Gastrocnemius medialis (tissue), 4 donors: ENCODE measurements at regions not wholly inside any gene's neighbourhood (a gene's known extent, or its start where the extent isn't known, plus 50 kb on each side); places are given as distances from the start of the nearest gene placed in this dataset.

Experiments
- ATAC-seq, 2 donors: fragments of 150-250 bp; one replicate each; pipeline ENCODE4 v1.9.1; 2016
- DNase-seq, 2 donors: peaks; one replicate each; pipeline ENCODE4 v3.0.0-alpha.2; 2019
- H3K27ac ChIP-seq, 4 donors: fragments of 200-600 bp; sonication (generic); 1 replicate in 1 of 4; 2 replicates in 3 of 4; pipeline ENCODE4 v1.5.1; 2016 to 2018; ENCODE audit warnings: mild to moderate bottlenecking in 2 of 4, moderate library complexity in 1 of 4
- H3K27me3 ChIP-seq, 3 donors: fragments of 200-600 bp; sonication (generic) in 2 of 3; 1 replicate in 1 of 3; 2 replicates in 2 of 3; pipeline versions ENCODE4 v1.5.1 to v1.6.0; 2016 to 2019; ENCODE audit warnings: mild to moderate bottlenecking in 1 of 3, moderate library complexity in 1 of 3
- H3K36me3 ChIP-seq, 2 donors: fragments of 200-600 bp; sonication (generic) in 1 of 2; one replicate each; pipeline ENCODE4 v1.5.1; 2017 to 2018
- H3K4me1 ChIP-seq, 2 donors: fragments of 200-600 bp; sonication (generic) in 1 of 2; one replicate each; pipeline ENCODE4 v1.5.1; 2016 to 2017; ENCODE audit warnings: mild to moderate bottlenecking in 2 of 2
- H3K4me3 ChIP-seq, 4 donors: fragments of 200-600 bp; sonication (generic) in 3 of 4; 1 replicate in 1 of 4; 2 replicates in 3 of 4; pipeline ENCODE4 v1.5.1; 2016 to 2019; ENCODE audit warnings: mild to moderate bottlenecking in 2 of 4
- H3K9me3 ChIP-seq, 3 donors: fragments of 200-600 bp; sonication (generic) in 2 of 3; 1 replicate in 1 of 3; 2 replicates in 2 of 3; pipeline ENCODE4 v1.5.1; 2016 to 2019
- POLR2A ChIP-seq, 2 donors: fragments of 450-650 bp; IDR thresholded peaks; one replicate each; pipeline ENCODE4 v1.6.1; 2017; ENCODE audit warnings: antibody characterized with exemption in 2 of 2, mild to moderate bottlenecking in 2 of 2, moderate library complexity in 2 of 2
- in situ Hi-C, 4 donors: fragments of 200-750 bp; cut with MboI; loops; one replicate each; pipeline versions ENCODE4 v1.15.0 to v1.8.0; 2017; ENCODE audit warnings: low sequenced_read_pairs in 4 of 4
- intact Hi-C: fragments of 100-400 bp; cut with DNase I; formaldehyde crosslinking; loops from one replicate; pipeline ENCODE4 v1.15.1; 2023; ENCODE audit warnings: low total_unique reads
- TF ChIP-seq, protein P1 (sequence below), 5 experiments: fragments of 450-650 bp in 3 of 5; fragments of 200-600 bp in 2 of 5; sonication (generic) in 2 of 5; IDR thresholded peaks in 4 of 5; conservative IDR thresholded peaks in 1 of 5; 1 replicate in 4 of 5; 2 replicates in 1 of 5; pipeline ENCODE4 v1.5.1; 2016 to 2019; ENCODE audit warnings: antibody characterized with exemption in 5 of 5, mild to moderate bottlenecking in 3 of 5, moderate library complexity in 3 of 5

DNA sequence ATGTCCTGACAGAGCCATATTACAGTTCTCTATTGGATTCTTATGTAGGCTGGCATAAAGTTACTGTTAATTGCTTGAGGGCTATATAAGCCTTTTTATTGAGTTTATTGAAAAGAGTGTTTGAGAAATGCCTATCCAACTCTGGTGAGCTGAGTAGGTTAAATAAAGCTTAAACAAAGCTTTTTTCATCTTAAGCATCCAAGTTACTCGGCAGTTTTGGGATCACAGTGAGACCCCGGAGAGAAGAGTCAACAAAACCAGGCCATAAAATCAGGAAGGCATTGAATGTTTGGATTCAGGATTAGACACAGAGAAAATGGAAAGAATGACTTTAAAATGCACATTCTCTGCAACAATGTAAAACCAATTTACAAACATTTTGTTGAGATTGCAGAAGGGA, 588.5 kb downstream of the DACH1 start:
- Histone ChIP-seq H3K27ac (no peak overlapping the region), H3K27me3 (no peaks in the 10 kb centered on the region), H3K9me3 (no peaks in the 10 kb centered on the region), H3K36me3 (no peaks in the 10 kb centered on the region), H3K4me3 (no peak overlapping the region), H3K4me1 (no peaks in the 10 kb centered on the region)
- DNase-seq (no peak), ATAC-seq (no peak)
- TF ChIP-seq, protein P1, sequence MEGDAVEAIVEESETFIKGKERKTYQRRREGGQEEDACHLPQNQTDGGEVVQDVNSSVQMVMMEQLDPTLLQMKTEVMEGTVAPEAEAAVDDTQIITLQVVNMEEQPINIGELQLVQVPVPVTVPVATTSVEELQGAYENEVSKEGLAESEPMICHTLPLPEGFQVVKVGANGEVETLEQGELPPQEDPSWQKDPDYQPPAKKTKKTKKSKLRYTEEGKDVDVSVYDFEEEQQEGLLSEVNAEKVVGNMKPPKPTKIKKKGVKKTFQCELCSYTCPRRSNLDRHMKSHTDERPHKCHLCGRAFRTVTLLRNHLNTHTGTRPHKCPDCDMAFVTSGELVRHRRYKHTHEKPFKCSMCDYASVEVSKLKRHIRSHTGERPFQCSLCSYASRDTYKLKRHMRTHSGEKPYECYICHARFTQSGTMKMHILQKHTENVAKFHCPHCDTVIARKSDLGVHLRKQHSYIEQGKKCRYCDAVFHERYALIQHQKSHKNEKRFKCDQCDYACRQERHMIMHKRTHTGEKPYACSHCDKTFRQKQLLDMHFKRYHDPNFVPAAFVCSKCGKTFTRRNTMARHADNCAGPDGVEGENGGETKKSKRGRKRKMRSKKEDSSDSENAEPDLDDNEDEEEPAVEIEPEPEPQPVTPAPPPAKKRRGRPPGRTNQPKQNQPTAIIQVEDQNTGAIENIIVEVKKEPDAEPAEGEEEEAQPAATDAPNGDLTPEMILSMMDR (IDR thresholded peaks at IDR 0.05 in 4 of 5, conservative IDR thresholded peaks at IDR 0.05 in 1 of 5), result no peak
- no peak for TF ChIP-seq POLR2A (IDR thresholded peaks at IDR 0.05)
- intact Hi-C loops, result no loop called here
- in situ Hi-C loops, result loop anchor here in 2 of 4 donors (25.0 kb wide), 1 partner anchor 609 kb away; no protein-coding TSS in a partner anchor

DNA sequence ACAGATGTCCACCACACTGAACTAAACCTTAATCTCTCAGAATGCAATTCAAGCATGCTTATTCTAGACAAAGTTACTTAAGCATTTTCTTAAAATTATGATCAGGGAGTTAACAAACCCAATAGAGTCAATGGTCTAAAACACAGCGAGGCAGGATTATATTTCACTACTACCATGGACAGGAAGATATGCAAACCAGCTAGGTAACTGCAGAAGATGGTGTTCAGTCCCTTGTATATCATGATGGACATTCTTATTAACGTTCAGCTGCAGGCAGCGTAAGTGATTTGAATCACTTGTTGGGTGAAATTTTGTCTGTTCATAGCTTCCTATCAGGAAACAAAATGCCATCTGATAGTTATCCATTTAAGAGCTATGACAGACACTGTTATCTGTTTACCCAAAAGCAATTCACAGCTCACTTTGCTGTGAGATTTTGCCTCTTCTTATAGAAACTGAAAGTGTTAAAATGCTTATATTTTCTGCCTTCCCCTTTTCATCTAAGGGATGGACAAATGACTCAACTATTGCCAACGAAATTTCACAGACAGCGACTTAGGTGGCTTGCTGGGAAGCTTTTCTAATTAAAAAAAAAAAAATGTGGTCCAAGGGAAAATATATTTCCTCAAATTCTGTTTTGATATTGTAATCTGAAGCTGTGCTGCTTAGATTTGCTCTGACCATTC, 591.9 kb downstream of the DACH1 start:
- no peaks in the 10 kb centered on the region for H3K9me3 ChIP-seq
- ATAC-seq (no peak), DNase-seq (no peak)
- no peaks in the 10 kb centered on the region for H3K27me3 ChIP-seq
- no peaks in the 10 kb centered on the region for H3K36me3 ChIP-seq
- no peak overlapping the region for H3K27ac ChIP-seq
- in situ Hi-C loops (loop anchor here in 2 of 4 donors (25.0 kb wide), 1 partner anchor 612 kb away; no protein-coding TSS in a partner anchor), intact Hi-C loops (no loop called here)
- H3K4me1 ChIP-seq, result no peaks in the 10 kb centered on the region
- no peak for TF ChIP-seq POLR2A (IDR thresholded peaks at IDR 0.05)
- TF ChIP-seq, protein P1 (IDR thresholded peaks at IDR 0.05 in 4 of 5, conservative IDR thresholded peaks at IDR 0.05 in 1 of 5), result no peak
- no peak overlapping the region for H3K4me3 ChIP-seq

DNA sequence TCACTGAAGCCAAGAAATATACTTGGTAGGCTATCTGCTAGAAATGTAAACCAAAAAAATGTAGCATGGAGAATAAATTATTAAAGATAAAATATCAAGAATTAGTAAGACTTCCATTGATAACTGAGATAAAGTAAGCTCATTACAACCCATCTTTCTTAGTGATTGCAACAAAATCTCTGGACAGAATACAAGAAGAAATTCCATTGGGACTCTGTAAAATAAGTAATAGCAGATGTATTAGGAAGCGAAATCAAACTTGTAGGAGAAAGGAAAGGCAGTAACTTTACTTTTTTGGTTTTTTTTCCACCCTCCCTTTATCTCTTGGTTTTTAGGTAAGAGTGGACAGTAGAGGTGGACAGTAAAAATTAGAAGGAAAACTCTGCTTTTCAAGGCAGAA, 605.7 kb downstream of the DACH1 start:
- ATAC-seq, result no peak
- Histone ChIP-seq H3K27ac (no peak overlapping the region), H3K4me1 (no peaks in the 10 kb centered on the region), H3K27me3 (no peaks in the 10 kb centered on the region), H3K9me3 (no peaks in the 10 kb centered on the region), H3K36me3 (no peaks in the 10 kb centered on the region), H3K4me3 (no peak overlapping the region)
- no peak for TF ChIP-seq POLR2A (IDR thresholded peaks at IDR 0.05)
- TF ChIP-seq, protein P1 (IDR thresholded peaks at IDR 0.05 in 4 of 5, conservative IDR thresholded peaks at IDR 0.05 in 1 of 5), result no peak
- DNase-seq, result no peak
- in situ Hi-C loops (no loop called here), intact Hi-C loops (no loop called here)

DNA sequence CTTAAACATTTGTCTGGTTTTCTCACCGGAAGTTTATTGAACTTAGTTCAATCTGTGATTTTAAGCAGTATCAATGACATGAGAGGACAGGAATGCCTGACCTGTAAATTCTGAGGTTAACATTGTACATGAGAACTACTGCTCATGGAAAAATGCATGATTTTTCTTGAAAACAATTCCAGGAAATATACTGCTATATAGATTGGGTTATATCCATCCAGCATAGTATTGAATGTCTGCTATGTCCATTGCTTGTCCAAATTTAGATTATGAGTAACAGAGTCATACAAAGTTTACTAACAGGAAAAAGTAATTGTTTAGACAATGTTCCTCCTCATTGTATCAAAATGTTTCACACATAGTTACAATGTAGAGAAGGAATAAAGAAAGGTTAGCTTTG, 606.8 kb downstream of the DACH1 start:
- TF ChIP-seq POLR2A (IDR thresholded peaks at IDR 0.05), result no peak
- TF ChIP-seq, protein P1 (IDR thresholded peaks at IDR 0.05 in 4 of 5, conservative IDR thresholded peaks at IDR 0.05 in 1 of 5), result no peak
- no peaks in the 10 kb centered on the region for H3K4me1 ChIP-seq
- intact Hi-C loops, result no loop called here
- in situ Hi-C loops, result no loop called here
- H3K9me3 ChIP-seq, result no peaks in the 10 kb centered on the region
- H3K27ac ChIP-seq, result no peak overlapping the region
- H3K36me3 ChIP-seq, result no peaks in the 10 kb centered on the region
- H3K4me3 ChIP-seq, result no peak overlapping the region
- DNase-seq (no peak), ATAC-seq (no peak)
- no peaks in the 10 kb centered on the region for H3K27me3 ChIP-seq

DNA sequence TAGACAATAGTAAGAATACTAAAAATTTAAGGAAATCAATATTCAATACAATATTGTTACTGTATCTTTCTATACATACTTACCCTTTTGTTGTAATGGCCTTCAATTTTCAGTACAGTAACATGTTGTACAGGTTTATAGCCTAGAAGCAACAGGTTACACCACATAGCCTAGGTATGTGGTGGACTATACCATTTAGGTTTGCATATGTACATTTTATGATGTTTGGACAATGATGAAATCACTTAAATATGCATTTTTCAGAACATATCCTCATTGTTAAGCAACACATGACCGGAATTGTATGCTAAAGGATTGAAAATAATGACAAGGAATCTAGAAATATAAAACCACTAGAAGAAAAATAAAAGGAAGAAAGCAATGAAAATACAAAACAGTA, 611.4 kb downstream of the DACH1 start:
- DNase-seq, result no peak
- H3K4me3 ChIP-seq, result no peak overlapping the region

More for the DNA sequence above, 611.4 kb downstream of the DACH1 start:
- no peaks in the 10 kb centered on the region for H3K27me3 ChIP-seq
- no peak for ATAC-seq
- TF ChIP-seq, protein P1 (IDR thresholded peaks at IDR 0.05 in 4 of 5, conservative IDR thresholded peaks at IDR 0.05 in 1 of 5), result no peak
- TF ChIP-seq POLR2A (IDR thresholded peaks at IDR 0.05), result no peak
- H3K27ac ChIP-seq, result no peak overlapping the region
- in situ Hi-C loops (no loop called here), intact Hi-C loops (no loop called here)
- H3K36me3 ChIP-seq, result no peaks in the 10 kb centered on the region
- H3K9me3 ChIP-seq, result no peaks in the 10 kb centered on the region
- peaks cover 0 to 3% of the 10 kb centered on the region in 2 donors for H3K4me1 ChIP-seq
